ENCODE measurements at regions not wholly inside any gene's neighbourhood (a gene's known extent, or its start where the extent isn't known, plus 50 kb on each side); places are given as distances from the start of the nearest gene placed in this dataset.

- DNase-seq, result no peak
- Histone ChIP-seq H3K36me3 (no peaks in the 10 kb centered on the region), H3K4me3 (ENCODE audit: low read depth, low read length) (no peak overlapping the region), H3K4me1 (peaks cover 4% of the 10 kb centered on the region), H3K27me3 (no peaks in the 10 kb centered on the region), H3K9me3 (no peaks in the 10 kb centered on the region)
- no peak for TF ChIP-seq CTCF (IDR thresholded peaks at IDR 0.05; ENCODE audit: low read depth, low read length)
Observed at GRCh38 chr5:143653256-143653655, 158.7 kb upstream of the HMHB1 start.

GRCh38 chr5:143652108-143652700 is 159.8 kb upstream of the HMHB1 start:
- TF ChIP-seq CTCF (IDR thresholded peaks at IDR 0.05; ENCODE audit: low read depth, low read length), result no peak
- no peaks in the 10 kb centered on the region for H3K27me3 ChIP-seq
- no peak for DNase-seq
- no peaks in the 10 kb centered on the region for H3K36me3 ChIP-seq
- no peaks in the 10 kb centered on the region; the same call in 1 of the 2 replicates for H3K4me1 ChIP-seq
- H3K4me3 ChIP-seq (ENCODE audit: low read depth, low read length), result no peak overlapping the region
- no peaks in the 10 kb centered on the region for H3K9me3 ChIP-seq

GRCh38 chr5:143649937-143650621 is 161.9 kb upstream of the HMHB1 start:
- Histone ChIP-seq H3K27me3 (no peaks in the 10 kb centered on the region), H3K4me1 (no peaks in the 10 kb centered on the region), H3K4me3 (ENCODE audit: low read depth, low read length) (no peak overlapping the region), H3K36me3 (no peaks in the 10 kb centered on the region), H3K9me3 (no peaks in the 10 kb centered on the region)
- no peak for TF ChIP-seq CTCF (IDR thresholded peaks at IDR 0.05; ENCODE audit: low read depth, low read length)
- no peak for DNase-seq

- Histone ChIP-seq H3K4me1 (no peaks in the 10 kb centered on the region), H3K4me3 (ENCODE audit: low read depth, low read length) (no peak overlapping the region), H3K27me3 (no peaks in the 10 kb centered on the region), H3K36me3 (no peaks in the 10 kb centered on the region), H3K9me3 (no peaks in the 10 kb centered on the region)
- 0 out of 2 replicates have a peak, but pooled peaks have one; percentile 15 for TF ChIP-seq CTCF (IDR thresholded peaks at IDR 0.05; ENCODE audit: low read depth, low read length)
- no peak for DNase-seq
Observed at GRCh38 chr5:143648696-143649095, 163.3 kb upstream of the HMHB1 start.

GRCh38 chr5:143646961-143647360 is 165.0 kb upstream of the HMHB1 start:
- Histone ChIP-seq H3K36me3 (no peaks in the 10 kb centered on the region), H3K27me3 (no peaks in the 10 kb centered on the region), H3K4me3 (ENCODE audit: low read depth, low read length) (no peak overlapping the region), H3K9me3 (no peaks in the 10 kb centered on the region), H3K4me1 (no peaks in the 10 kb centered on the region)
- DNase-seq, result no peak
- no peak for TF ChIP-seq CTCF (IDR thresholded peaks at IDR 0.05; ENCODE audit: low read depth, low read length)

GRCh38 chr5:143645356-143645755 is 166.6 kb upstream of the HMHB1 start:
- H3K36me3 ChIP-seq, result no peaks in the 10 kb centered on the region
- no peak for DNase-seq
- TF ChIP-seq CTCF (IDR thresholded peaks at IDR 0.05; ENCODE audit: low read depth, low read length), result no peak
- H3K4me1 ChIP-seq, result no peaks in the 10 kb centered on the region
- no peaks in the 10 kb centered on the region for H3K9me3 ChIP-seq
- H3K27me3 ChIP-seq, result no peaks in the 10 kb centered on the region
- H3K4me3 ChIP-seq (ENCODE audit: low read depth, low read length), result no peak overlapping the region
